GM12878 (cell line): ENCODE measurements at regions not wholly inside any gene's neighbourhood (a gene's known extent, or its start where the extent isn't known, plus 50 kb on each side); places are given as distances from the start of the nearest gene placed in this dataset.

Source experiments
- ATAC-seq: fragments of 200-7000 bp; cut with Tn5 transposase; 3 replicates; pipeline ENCODE4 v1.9.1; 2020; ENCODE audit warnings: mild to moderate bottlenecking, moderate library complexity
- BruUV-seq: library from RNA; stranded (reverse); fragments of 400-500 nt; replicated peaks from 2 replicates; lab custom pipeline; 2021; lab: Mats Ljungman, UMichigan
- CTCF ChIA-PET: fragments of 300-600 bp; sonication (Branson Sonifier 250); formaldehyde crosslinking; extraction: SDS; loops from one replicate; lab custom pipeline; 2021; ENCODE audit warnings: inconsistent platforms; lab: Yijun Ruan, JAX
- POLR2A ChIA-PET: fragments of 350-600 bp; formaldehyde crosslinking; extraction: SDS; loops from one replicate; lab custom pipeline; 2021; ENCODE audit warnings: inconsistent platforms; lab: Charles Lee
- RAD21 ChIA-PET: fragments of 300-600 bp; sonication (Branson Sonifier 250); formaldehyde crosslinking; loops from one replicate; lab custom pipeline; 2023; ENCODE audit warnings: antibody characterized with exemption; ENCODE audit not compliant: unreplicated experiment; lab: Charles Lee
- SMC1A ChIA-PET: fragments of 300-600 bp; sonication (Branson Sonifier 250); formaldehyde crosslinking; loops from one replicate; lab custom pipeline; 2023; ENCODE audit not compliant: unreplicated experiment, uncharacterized antibody; lab: Charles Lee
- DNase-seq: peaks from one replicate; pipeline ENCODE4 v3.0.0-alpha.2; 2011; ENCODE audit warnings: low read depth, low spot score
- FAIRE-seq: peaks from 3 replicates; lab custom pipeline; 2011; peaks lifted over from hg19 to GRCh38; lab: Jason Lieb, UNC
- H2AFZ ChIP-seq: 2 replicates; pipeline ENCODE4 v1.6.0; 2011; ENCODE audit warnings: low read depth, low read length, control low read depth; ENCODE audit not compliant: control insufficient read depth
- H3K27ac ChIP-seq: 2 replicates; pipeline ENCODE4 v1.5.1; 2011; ENCODE audit warnings: control low read depth; ENCODE audit not compliant: control insufficient read depth, insufficient read depth
- H3K27me3 ChIP-seq, 2 experiments: replicated peaks in 1 of 2; 2 replicates each; pipeline versions ENCODE4 v1.6.0 to v1.6.1; 2011; ENCODE audit warnings: low read length in 1 of 2; ENCODE audit not compliant: control insufficient read depth in 2 of 2, insufficient read depth in 2 of 2
- H3K36me3 ChIP-seq, 2 experiments: 2 replicates each; pipeline ENCODE4 v1.5.1; 2011; ENCODE audit warnings: low read length in 1 of 2; ENCODE audit not compliant: control insufficient read depth in 2 of 2, insufficient read depth in 2 of 2
- H3K4me1 ChIP-seq: 2 replicates; pipeline ENCODE4 v1.6.1; 2011; ENCODE audit warnings: mild to moderate bottlenecking, low read length, moderate library complexity, mixed read lengths; ENCODE audit not compliant: control insufficient read depth, insufficient read depth
- H3K4me2 ChIP-seq: 2 replicates; pipeline ENCODE4 v1.6.0; 2011; ENCODE audit warnings: control low read depth; ENCODE audit not compliant: control insufficient read depth, insufficient read depth
- H3K4me3 ChIP-seq: fragments of 200-600 bp; sonication (generic); 2 replicates; pipeline ENCODE4 v1.5.1; 2016
- H3K79me2 ChIP-seq: 2 replicates; pipeline ENCODE4 v1.6.0; 2011; ENCODE audit warnings: low read length; ENCODE audit not compliant: control insufficient read depth, insufficient read depth
- H3K9ac ChIP-seq: 2 replicates; pipeline ENCODE4 v1.8.0; 2011; ENCODE audit warnings: low read length, control low read depth, mixed read lengths; ENCODE audit not compliant: control insufficient read depth, insufficient read depth
- H3K9me3 ChIP-seq: replicated peaks from 3 replicates; pipeline ENCODE4 v1.5.1; 2011; ENCODE audit warnings: mild to moderate bottlenecking, low read length; ENCODE audit not compliant: control insufficient read depth, insufficient read depth
- H4K20me1 ChIP-seq: 2 replicates; pipeline ENCODE4 v1.6.0; 2011; ENCODE audit not compliant: control insufficient read depth, insufficient read depth
- BCLAF1 ChIP-seq: fragments of 450-650 bp; IDR thresholded peaks from 2 replicates; pipeline ENCODE4 v1.6.1; 2017; ENCODE audit warnings: antibody characterized with exemption, mild to moderate bottlenecking, moderate library complexity
- CBFB ChIP-seq: IDR thresholded peaks from 2 replicates; pipeline ENCODE4 v1.6.1; 2016; ENCODE audit warnings: antibody characterized with exemption, low read depth
- CHD1 ChIP-seq: IDR thresholded peaks from 2 replicates; pipeline ENCODE4 v1.6.1; 2012; ENCODE audit warnings: low read depth, low read length, improper control_type of control experiment
- E2F4 ChIP-seq: IDR thresholded peaks from 2 replicates; pipeline ENCODE4 v1.6.1; 2012; ENCODE audit warnings: low read depth, low read length, improper control_type of control experiment
- JUNB ChIP-seq: IDR thresholded peaks from 2 replicates; pipeline ENCODE4 v1.6.1; 2016; ENCODE audit warnings: antibody characterized with exemption, mild to moderate bottlenecking
- KLF5 ChIP-seq: fragments of 450-650 bp; IDR thresholded peaks from 2 replicates; pipeline ENCODE4 v1.6.1; 2014; ENCODE audit warnings: mild to moderate bottlenecking; ENCODE audit not compliant: partially characterized antibody
- LARP7 ChIP-seq: fragments of 450-650 bp; IDR thresholded peaks from 2 replicates; pipeline ENCODE4 v1.6.1; 2017; ENCODE audit warnings: mild to moderate bottlenecking
- MTA2 ChIP-seq: fragments of 450-650 bp; IDR thresholded peaks from 2 replicates; pipeline ENCODE4 v1.6.1; 2016; ENCODE audit warnings: low read depth, mild to moderate bottlenecking, moderate library complexity
- RAD21 ChIP-seq: IDR thresholded peaks from 2 replicates; pipeline ENCODE4 v1.6.1; 2011; ENCODE audit warnings: mild to moderate bottlenecking, low read depth, low read length, moderate library complexity; ENCODE audit not compliant: insufficient read depth
- SIX5 ChIP-seq: IDR thresholded peaks from 2 replicates; pipeline ENCODE4 v1.6.1; 2011; ENCODE audit warnings: mild to moderate bottlenecking, low read depth, low read length, moderate library complexity; ENCODE audit not compliant: severe bottlenecking
- SMAD5 ChIP-seq: IDR thresholded peaks from 2 replicates; pipeline ENCODE4 v1.6.1; 2016; ENCODE audit warnings: antibody characterized with exemption, low read depth
- TAF1 ChIP-seq: IDR thresholded peaks from 2 replicates; pipeline ENCODE4 v1.6.1; 2011; ENCODE audit warnings: mild to moderate bottlenecking, low read depth, low read length, borderline replicate concordance
- TARDBP ChIP-seq: IDR thresholded peaks from 2 replicates; pipeline ENCODE4 v1.6.1; 2016; ENCODE audit warnings: borderline replicate concordance
- TCF7 ChIP-seq: IDR thresholded peaks from 2 replicates; pipeline ENCODE4 v1.6.1; 2014; ENCODE audit warnings: antibody characterized with exemption, borderline replicate concordance
- ZBTB40 ChIP-seq: fragments of 450-650 bp; IDR thresholded peaks from 2 replicates; pipeline ENCODE4 v1.6.1; 2016; ENCODE audit warnings: mild to moderate bottlenecking, moderate library complexity, borderline replicate concordance
- ZNF24 ChIP-seq: fragments of 450-650 bp; IDR thresholded peaks from 2 replicates; pipeline ENCODE4 v1.6.1; 2017; ENCODE audit warnings: antibody characterized with exemption, mild to moderate bottlenecking
- whole genome bisulfite sequencing: methylation state at CpG from one replicate; pipeline ENCODE4 v1.1.6; 2016; ENCODE audit warnings: low lambda C conversion rate; ENCODE audit not compliant: insufficient replicate concordance, insufficient coverage; ENCODE audit errors: missing lambda C conversion rate; 5-methylcytosine and 5-hydroxymethylcytosine counted together
- in situ Hi-C: fragments of 300-500 bp; cut with MboI; formaldehyde crosslinking; loops from 9 replicates; pipeline ENCODE4 v1.14.3; 2018; ENCODE audit warnings: mixed read lengths
- intact Hi-C: fragments of 100-400 bp; cut with micrococcal nuclease; formaldehyde crosslinking; loops from one replicate; pipeline ENCODE4 v1.14.2; 2022; ENCODE audit not compliant: unreplicated experiment

- TF ChIP-seq LARP7 = no peak
- TF ChIP-seq CHD1 = no peak
- no peak for TF ChIP-seq MTA2
- no peak for TF ChIP-seq TAF1
- TF ChIP-seq TARDBP = no peak
- no peak for TF ChIP-seq RAD21
- TF ChIP-seq ZBTB40 = no peak
- no peak for TF ChIP-seq CBFB
Measured at GRCh38 chr9:107635101-107635802, 145.7 kb upstream of the KLF4 start (continued).

- Histone ChIP-seq H3K9me3 (no peaks in the 10 kb centered on the region), H3K4me2 (no peak overlapping the region), H3K9ac (no peak overlapping the region), H4K20me1 (no peaks in the 10 kb centered on the region), H3K36me3 (no peaks in the 10 kb centered on the region), H2AFZ (no peak overlapping the region), H3K27ac (no peak overlapping the region), H3K4me3 (no peak overlapping the region), H3K79me2 (no peaks in the 10 kb centered on the region), H3K27me3 (no peaks in the 10 kb centered on the region; a peak in 1 of 4 replicates), H3K4me1 (no peaks in the 10 kb centered on the region)
- FAIRE-seq (no peak), ATAC-seq (no peak), DNase-seq (no peak)
- intact Hi-C loops (no loop called here), in situ Hi-C loops (no loop called here)
- ChIA-PET POLR2A (no interaction called here), SMC1A (interaction anchor here (1.4 kb wide), 1 partner anchor 148 kb away, joined by 3 read pairs; no protein-coding TSS in a partner anchor), CTCF (interaction anchor here (0.6 kb wide), 1 partner anchor 151 kb away, joined by 5 read pairs; no protein-coding TSS in a partner anchor), RAD21 (interaction anchor here (0.6 kb wide), 1 partner anchor 103 kb away, joined by 4 read pairs; no protein-coding TSS in a partner anchor)
- WGBS = 42% methylated on average over 5 of the region's 5 CpGs
- no TSS peak for BruUV-seq
- no peak for TF ChIP-seq TCF7
- no peak for TF ChIP-seq SMAD5
- TF ChIP-seq E2F4 = no peak
- TF ChIP-seq MTA2 = no peak
- TF ChIP-seq ZNF24 = no peak
- no peak for TF ChIP-seq KLF5
- TF ChIP-seq SIX5 = no peak
- no peak for TF ChIP-seq BCLAF1
- no peak for TF ChIP-seq JUNB
Measured at GRCh38 chr9:107633406-107633805, 143.8 kb upstream of the KLF4 start.
